ENCODE measurements at regions not wholly inside any gene's neighbourhood (a gene's known extent, or its start where the extent isn't known, plus 50 kb on each side); places are given as distances from the start of the nearest gene placed in this dataset.
"Not testable (repeated sequence)": the region's sequence is repeated elsewhere in the genome, so short reads cannot be mapped to it uniquely, and the experiment has no call there.

DNA sequence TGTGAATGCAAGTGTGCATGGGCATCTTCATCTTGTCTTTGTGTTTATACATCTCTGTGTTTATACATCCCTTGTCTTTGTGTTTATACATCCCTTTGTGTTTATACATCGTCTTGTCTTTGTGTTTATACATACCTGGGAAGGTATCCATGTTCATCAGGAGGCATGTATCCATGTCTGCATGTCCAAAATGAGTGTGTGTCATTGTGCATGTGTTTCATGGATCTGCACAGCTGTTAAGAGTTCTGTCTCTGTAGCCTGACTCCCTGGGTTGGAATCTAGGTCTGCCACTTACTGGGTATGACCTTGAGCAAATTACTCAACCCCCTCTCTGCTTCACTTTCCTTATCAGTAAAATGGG, 50.1 kb upstream of the SIRPA start:
- TF ChIP-seq, protein P1, sequence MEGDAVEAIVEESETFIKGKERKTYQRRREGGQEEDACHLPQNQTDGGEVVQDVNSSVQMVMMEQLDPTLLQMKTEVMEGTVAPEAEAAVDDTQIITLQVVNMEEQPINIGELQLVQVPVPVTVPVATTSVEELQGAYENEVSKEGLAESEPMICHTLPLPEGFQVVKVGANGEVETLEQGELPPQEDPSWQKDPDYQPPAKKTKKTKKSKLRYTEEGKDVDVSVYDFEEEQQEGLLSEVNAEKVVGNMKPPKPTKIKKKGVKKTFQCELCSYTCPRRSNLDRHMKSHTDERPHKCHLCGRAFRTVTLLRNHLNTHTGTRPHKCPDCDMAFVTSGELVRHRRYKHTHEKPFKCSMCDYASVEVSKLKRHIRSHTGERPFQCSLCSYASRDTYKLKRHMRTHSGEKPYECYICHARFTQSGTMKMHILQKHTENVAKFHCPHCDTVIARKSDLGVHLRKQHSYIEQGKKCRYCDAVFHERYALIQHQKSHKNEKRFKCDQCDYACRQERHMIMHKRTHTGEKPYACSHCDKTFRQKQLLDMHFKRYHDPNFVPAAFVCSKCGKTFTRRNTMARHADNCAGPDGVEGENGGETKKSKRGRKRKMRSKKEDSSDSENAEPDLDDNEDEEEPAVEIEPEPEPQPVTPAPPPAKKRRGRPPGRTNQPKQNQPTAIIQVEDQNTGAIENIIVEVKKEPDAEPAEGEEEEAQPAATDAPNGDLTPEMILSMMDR (IDR thresholded peaks at IDR 0.05; ENCODE audit: low read depth, low read length), result no peak

DNA sequence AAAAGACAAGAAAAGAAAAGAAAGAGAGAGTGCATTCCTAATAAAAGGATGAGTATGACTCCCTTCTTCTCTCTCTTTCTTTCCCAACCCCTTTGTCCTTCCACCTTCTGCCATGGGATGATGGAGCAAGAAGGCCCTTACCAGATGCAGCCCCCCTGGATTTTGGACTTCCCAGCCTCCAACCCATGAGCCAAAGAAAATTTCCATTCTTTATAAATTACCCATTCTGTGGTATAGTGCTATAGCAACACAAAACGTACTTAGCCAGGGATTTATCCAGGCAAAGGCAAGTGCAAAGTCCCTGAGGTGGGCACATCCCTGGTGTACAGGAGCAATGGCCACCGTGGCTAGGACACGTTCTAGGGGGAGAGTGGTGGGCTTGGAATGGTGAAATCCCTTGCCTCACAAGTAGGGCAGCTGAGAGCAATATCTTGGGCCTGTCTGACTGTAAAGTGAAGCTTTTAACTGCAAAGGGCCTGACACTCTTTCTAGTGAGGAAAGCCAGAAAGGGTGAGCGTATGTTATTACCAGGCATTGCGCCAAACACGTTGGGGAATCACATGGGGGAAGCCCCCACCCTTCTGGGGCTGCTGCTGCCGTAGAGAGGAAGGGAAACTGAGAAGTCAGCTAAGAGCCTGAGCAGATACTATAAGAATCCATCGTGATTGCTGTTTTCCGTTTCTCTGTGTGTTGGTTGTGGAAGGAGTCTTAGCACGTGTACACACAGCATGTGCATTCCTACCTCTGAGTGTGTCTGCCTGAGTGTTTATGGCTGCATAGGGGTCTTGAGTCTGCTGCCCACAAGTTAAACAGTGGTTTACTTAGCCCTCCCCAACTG, 50.7 kb upstream of the SIRPA start:
- TF ChIP-seq, protein P1 (IDR thresholded peaks at IDR 0.05; ENCODE audit: low read depth, low read length), result no peak
- Histone ChIP-seq H3K9me3 (no peaks in the 10 kb centered on the region), H3K36me3 (no peaks in the 10 kb centered on the region), H3K4me3 (ENCODE audit: low read depth, low read length) (no peak overlapping the region), H3K4me1 (no peaks in the 10 kb centered on the region), H3K27me3 (no peaks in the 10 kb centered on the region)
- DNase-seq, result no peak

More for the DNA sequence above, 50.1 kb upstream of the SIRPA start:
- no peak for DNase-seq
- Histone ChIP-seq H3K4me3 (ENCODE audit: low read depth, low read length) (no peak overlapping the region), H3K36me3 (no peaks in the 10 kb centered on the region), H3K27me3 (no peaks in the 10 kb centered on the region), H3K9me3 (no peaks in the 10 kb centered on the region), H3K4me1 (no peaks in the 10 kb centered on the region)

- TF ChIP-seq, protein P1 (IDR thresholded peaks at IDR 0.05; ENCODE audit: low read depth, low read length), result no peak
- Histone ChIP-seq H3K4me1 (no peaks in the 10 kb centered on the region), H3K9me3 (no peaks in the 10 kb centered on the region), H3K27me3 (no peaks in the 10 kb centered on the region), H3K36me3 (no peaks in the 10 kb centered on the region), H3K4me3 (ENCODE audit: low read depth, low read length) (no peak overlapping the region)
- DNase-seq, result no peak
These were observed 52.9 kb upstream of the SIRPA start for GRCh38 chr20:1842281-1842680.

- Histone ChIP-seq H3K36me3 (no peaks in the 10 kb centered on the region), H3K27me3 (no peaks in the 10 kb centered on the region), H3K9me3 (no peaks in the 10 kb centered on the region), H3K4me1 (no peaks in the 10 kb centered on the region), H3K4me3 (ENCODE audit: low read depth, low read length) (no peak overlapping the region)
- DNase-seq, result no peak
- TF ChIP-seq, protein P1 (IDR thresholded peaks at IDR 0.05; ENCODE audit: low read depth, low read length), result no peak
These were observed 53.6 kb upstream of the SIRPA start for GRCh38 chr20:1841554-1842140.

- Histone ChIP-seq H3K9me3 (no peaks in the 10 kb centered on the region), H3K4me1 (no peaks in the 10 kb centered on the region), H3K4me3 (ENCODE audit: low read depth, low read length) (no peak overlapping the region), H3K36me3 (no peaks in the 10 kb centered on the region), H3K27me3 (no peaks in the 10 kb centered on the region)
- TF ChIP-seq, protein P1 (IDR thresholded peaks at IDR 0.05; ENCODE audit: low read depth, low read length), result no peak
- no peak for DNase-seq
These were observed 54.2 kb upstream of the SIRPA start for GRCh38 chr20:1840817-1841553.

- not testable (repeated sequence) for H3K9me3 ChIP-seq; H3K36me3 ChIP-seq; H3K4me3 ChIP-seq (ENCODE audit: low read depth, low read length); H3K4me1 ChIP-seq; H3K27me3 ChIP-seq; DNase-seq
These were observed 55.6 kb upstream of the SIRPA start for GRCh38 chr20:1839376-1840317.

Data from BE2C (cell line).